ENCODE measurements at regions not wholly inside any gene's neighbourhood (a gene's known extent, or its start where the extent isn't known, plus 50 kb on each side); places are given as distances from the start of the nearest gene placed in this dataset.

DNA sequence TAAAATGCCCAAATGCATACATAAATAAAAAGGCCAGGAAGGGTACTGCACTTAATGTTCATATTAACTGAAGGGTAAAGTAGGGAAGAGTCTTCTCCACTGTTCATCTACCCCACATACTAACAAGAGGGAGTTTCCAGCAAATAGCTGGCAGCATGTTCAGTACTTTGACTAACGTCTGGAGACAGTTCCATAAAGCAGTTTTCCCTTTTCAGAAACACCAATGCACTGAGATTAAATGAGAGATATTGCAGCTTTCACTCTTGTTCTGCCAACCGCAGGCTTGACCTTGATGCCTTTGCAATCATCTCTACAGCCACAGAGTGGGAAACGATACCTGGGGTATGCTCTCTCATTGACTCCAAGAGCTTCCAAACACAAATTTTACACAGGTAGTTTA, 2123.1 kb upstream of the TENM3 start:
- no peak for DNase-seq (ENCODE audit: low read depth)

DNA sequence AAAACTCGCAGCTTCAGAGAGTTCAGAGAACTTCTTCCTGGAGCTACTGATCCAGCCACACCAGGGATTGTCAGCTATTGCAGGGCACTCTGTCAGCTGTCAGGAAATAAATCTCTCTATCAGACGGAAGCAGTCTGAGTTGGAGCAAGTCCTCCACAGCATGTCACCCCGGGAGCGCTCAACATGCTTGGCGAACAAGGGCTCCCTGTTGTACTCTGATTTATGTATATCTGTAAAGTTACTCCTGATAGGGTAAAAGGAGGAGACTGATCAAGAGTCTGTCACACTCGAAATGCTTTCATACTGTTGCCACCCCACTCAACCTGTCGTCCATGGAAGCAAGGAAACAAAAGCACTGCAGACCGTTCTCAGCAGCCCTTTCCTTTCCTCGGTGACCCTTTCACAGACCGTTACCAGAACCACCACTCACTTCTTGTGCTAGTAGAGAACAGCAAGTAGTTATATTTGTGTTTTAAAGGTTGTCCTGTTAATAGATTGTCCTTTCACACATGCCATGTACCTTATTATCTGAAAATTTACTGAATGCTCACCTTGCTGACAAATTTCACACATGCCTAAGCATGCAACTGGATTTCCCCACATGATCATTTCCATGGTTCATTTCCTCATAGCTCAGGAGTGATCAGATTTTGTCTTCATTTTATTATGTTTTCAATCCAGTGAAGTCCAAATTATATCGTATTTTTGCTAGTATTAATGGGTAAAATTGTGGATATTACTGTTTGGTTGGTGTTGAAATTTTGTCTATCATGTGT, 2108.9 kb upstream of the TENM3 start:
- no peak for DNase-seq (ENCODE audit: low read depth)

DNA sequence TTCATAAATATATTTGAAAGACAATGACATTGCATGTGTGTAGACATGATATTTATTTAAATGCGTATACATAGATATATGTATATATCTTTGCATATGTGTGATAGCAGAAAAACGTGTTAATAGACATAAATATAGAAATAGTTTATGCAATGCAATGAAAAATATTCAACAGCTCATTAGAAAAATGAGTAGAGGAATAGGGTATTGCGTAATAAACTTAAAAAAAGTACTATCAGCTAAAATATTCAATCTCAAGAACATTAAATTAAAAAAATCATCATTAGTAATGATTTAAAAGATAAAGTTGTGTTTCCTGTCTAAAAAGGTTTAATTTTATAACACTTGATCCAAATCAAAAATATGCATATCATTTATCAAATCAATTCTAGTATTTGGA, 2101.5 kb upstream of the TENM3 start:
- DNase-seq (ENCODE audit: low read depth) = no peak

DNA sequence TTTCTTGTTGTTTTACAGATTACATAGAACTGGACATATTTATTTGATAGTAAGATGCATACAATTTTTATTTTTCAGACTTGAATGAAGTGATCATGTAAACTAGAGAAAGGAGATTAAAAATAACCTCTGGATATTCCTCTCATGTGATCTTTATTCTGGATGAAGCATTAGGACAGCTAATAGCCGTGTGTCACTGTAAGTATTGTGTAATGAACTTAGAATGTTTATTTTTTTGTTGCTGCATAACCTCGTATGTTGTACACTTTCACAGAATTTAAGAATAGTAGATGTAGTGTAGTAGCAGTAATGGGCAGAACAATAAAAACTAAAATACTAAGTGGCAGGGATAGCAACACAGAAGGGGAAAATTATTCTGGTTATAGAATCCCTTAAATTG, 2094.5 kb upstream of the TENM3 start:
- no peak for DNase-seq (ENCODE audit: low read depth)

DNA sequence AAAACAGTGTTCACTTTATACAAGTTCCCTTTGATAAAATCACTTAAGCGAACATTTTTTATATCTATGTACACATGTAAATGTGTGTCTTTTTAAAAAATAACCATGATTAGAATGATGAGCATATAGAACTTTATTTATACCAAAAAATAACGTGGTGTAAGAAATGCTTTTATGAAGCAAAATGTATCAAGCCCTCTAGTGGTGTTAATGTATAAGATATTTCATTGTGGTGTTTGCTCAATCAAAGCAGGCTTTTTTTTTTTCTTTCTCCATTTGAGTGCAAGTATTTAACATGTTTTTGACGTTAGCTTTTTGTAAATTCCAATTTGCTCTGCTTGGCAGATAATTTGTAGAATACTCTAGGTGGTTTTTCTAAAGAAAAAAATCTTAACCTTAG, 2092.4 kb upstream of the TENM3 start:
- DNase-seq (ENCODE audit: low read depth) = no peak

DNA sequence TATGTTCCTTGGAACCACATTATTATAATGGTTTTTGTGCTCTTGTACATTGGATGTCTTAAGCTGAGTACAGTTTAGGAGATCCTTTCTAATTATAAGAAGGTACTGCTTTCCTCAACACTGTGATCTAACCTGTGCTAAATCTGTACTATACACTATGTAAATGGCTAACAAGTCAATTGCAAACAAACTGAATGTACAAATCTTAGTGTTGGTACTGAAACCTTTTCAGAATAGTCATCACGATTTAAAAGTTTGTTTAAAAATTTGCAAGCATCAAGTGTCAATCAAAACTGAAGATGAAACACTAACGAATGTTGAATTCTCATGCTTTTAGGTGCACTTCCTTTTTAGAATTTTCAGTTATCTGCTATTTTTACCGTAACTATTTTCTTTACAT, 2090.4 kb upstream of the TENM3 start:
- no peak for DNase-seq (ENCODE audit: low read depth)

DNA sequence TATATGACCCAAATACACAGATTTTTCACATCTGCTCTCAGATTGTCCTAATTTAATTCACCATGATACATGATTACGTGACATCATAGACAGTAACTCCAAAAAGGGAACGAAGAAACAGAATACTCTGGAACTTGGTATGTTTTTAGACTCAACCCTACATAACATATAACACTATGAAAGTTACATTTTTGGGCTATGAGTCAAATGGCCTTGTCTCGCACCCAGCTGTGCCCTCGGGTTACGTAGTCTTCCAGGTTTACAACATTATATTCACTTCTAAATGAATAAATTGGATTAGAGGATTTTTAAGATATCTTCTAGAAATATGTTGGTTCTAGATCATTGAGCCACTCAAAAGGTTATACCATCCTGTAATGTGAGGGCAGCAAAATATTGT, 2089.6 kb upstream of the TENM3 start:
- DNase-seq (ENCODE audit: low read depth) = no peak

DNA sequence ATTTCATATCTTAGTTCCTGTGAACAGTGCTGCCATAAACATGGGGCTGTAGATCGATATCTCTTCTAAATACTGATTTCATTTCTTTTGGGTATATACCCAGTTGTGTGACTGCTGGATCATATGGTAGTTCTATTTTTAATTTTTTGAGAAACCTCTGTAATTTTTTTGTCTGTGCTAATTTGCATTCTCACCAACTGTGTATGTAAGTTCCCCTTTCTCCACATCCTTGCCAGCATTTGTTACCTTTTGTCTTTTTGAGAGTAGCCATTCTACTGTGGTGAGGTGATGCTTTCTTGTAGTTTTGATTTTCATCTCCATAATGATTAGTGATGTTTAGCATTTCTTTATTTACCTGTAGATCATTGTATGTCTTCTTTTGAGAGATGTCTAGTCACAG, 2086.5 kb upstream of the TENM3 start:
- DNase-seq (ENCODE audit: low read depth) = no peak

DNA sequence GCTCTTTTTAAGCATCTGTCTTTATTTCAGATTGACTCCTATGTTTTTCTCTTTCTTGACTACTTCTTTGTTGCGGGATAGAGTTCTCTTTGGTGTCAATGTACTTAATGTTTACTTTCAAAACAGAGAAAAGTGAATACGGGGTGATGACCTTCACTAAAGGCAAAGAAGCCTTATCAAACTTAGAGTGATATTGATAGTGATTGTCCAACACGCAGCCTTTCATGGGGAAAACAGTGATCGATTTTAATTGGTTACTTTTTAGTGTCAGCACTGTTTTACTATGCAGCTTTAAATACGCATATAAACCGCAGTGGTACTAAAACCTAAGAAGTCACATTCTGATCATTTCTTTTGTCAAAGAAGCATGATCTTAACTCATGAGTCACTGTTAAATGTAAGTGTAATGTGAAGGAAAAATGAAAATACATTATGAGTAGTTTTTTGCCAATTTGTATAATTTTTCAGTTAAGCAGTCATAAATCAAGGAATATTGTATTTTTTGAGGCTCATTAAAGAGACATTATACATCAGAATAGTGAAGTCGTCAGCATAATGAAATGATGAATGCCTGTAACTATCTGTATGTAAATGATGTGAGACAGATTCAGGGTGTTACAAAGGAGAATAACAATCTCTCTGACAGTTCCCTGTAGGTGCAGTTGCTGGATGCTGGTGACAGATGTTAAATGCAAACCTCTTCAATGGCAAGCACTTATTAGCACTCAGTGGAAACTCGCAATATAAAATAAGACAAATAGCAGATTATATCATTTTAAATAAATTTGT, 2082.8 kb upstream of the TENM3 start:
- DNase-seq (ENCODE audit: low read depth) = no peak

DNA sequence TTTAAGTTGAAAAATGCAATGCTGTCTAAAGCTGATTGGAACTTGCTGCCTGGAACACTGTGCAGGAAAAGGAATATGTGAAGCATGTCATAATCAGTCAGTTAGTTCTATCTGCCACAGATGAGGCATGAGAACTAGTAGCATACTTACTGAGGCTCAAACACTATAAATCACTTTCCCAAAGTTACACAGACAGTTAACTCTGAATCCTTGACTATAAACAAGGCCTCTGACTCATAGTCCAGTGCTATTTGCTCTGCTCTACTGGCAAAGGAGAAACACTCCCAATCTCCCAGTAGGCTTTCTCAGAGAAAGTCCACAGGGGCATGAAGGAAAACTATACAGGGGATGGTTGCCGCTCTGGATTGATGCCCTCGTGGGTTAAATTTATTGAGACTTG, 2078.4 kb upstream of the TENM3 start:
- DNase-seq (ENCODE audit: low read depth) = no peak

DNA sequence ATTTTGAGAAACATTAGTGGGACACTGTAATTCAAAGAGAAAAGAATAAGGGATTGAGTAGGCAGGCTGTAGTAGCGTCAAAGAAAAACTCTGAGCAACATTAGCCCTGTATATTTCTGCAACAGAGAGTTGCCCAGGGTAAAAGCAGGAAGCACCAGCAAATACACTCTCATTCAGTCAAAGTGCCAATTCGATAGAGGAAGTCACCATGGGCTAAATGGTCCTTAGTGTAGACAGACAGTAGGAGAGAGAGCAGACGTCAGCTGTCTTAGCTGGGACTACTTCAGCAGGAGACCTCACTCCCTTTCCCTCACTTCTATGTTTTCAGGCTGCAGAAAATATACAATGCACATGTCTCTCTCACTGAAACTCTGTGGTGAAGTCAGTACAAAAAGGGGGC, 2073.8 kb upstream of the TENM3 start:
- no peak for DNase-seq (ENCODE audit: low read depth)

DNA sequence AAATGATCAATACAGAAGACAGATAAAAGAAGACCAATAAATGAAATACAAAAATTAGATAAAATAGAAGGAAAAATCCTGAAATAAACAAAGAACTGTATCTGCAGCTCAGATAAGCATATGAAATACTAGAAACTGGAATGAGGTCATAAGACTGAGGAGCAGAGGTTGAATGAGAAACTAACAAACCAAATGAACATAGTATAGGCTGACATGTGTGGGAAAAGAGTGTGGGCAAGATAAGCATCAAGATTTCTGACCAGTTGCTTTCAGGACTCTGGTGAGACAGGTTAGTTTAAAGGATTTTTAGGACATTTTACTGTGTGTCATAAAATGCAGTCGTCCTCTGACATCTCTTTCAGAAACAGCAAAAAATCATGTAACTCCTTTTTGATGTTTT, 2073.2 kb upstream of the TENM3 start:
- DNase-seq (ENCODE audit: low read depth) = no peak

DNA sequence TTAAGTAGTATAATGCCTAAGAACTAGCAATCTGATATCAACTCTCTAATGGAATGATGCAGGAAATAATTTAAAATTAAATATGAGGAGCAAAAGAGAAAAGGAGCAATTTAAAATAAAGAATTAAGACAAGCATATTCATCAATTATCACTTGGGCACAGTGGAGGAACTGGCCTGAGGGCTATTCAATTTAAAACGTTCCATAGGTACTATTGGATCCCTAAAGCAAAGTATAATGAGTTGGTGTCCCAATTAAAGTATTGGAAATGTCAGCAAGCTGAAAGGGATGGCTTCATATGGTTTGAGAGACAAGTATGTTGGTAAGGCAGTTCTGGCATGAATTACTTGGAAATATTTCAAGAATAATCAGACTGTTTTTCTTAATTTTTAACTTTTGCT, 2064.1 kb upstream of the TENM3 start:
- no peak for DNase-seq (ENCODE audit: low read depth)

DNA sequence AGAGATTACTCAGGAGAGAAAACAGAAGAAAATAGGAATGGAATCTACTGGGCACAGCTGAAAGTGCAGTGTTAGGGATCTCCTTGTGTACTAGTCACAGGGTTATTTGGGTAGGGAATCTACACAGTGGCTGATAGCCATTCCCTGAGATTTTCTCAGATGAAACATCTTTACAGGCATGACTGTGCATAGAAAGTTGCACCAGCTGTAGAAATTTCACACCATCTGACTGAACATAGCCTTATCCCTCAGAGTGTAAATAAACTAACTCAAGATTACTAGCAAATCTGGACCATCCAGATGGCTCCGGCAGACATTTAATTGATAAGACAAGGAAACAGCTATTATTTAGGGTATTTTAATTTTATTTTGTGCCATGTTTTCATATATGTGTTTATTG, 2053.5 kb upstream of the TENM3 start:
- DNase-seq (ENCODE audit: low read depth) = no peak

DNA sequence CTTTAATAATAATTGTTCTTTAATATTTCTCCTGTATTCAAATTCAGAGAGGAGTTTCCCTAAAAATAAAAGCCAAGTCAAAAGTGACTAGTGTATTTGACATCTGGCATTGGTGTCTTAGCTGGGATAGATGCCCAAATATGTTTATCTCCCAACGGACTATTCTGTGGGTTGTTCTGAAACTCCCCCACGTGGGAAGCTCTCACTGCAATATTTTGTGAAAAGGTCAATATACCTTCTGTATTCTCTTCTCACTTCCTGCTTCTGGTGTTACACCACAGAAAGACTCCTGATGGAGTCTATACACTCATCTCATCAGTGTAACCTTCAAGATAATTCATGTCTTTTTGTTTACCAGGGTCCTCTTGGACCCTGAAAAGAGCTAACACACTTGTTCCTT, 2052.8 kb upstream of the TENM3 start:
- no peak for DNase-seq (ENCODE audit: low read depth)

DNA sequence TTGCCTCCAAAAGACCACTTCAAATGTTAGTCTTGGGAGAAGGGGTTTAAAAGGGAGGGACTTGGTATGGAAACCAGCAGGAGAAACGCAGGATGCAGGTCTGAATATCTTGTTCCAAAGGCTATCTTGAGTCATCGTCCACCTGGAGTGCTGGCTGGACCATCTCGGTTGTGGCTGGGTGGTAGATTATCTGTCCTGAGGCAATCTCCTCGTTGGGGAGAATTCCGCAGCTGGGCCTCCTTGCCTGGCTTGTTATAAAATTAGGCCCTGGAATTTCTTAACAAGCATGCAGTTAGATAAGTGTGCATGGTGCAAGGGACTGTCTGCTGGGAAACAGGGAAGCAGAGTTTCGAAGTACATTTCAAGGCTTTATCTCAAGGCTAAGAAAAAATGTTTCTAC, 2045.7 kb upstream of the TENM3 start:
- no peak for DNase-seq (ENCODE audit: low read depth)

DNA sequence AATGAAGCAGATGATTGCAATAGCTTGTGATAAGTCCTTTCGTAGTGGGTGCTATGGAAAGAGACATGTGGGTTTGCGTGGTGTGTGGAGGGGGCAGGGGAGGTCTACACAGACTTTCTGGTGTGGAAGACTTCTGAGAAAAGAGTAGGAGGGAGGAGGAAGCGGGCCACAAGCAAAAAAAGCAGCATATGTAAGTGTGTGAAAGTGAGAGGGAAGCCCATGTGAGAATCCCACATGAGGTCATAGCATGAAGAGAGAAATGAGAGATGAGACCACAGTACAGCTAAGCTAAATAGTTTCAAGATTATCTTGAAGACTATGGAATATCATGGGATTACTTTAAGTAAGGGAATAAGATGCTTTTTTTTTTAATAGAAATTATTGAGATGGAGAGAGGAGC, 2039.9 kb upstream of the TENM3 start:
- DNase-seq (ENCODE audit: low read depth) = no peak

DNA sequence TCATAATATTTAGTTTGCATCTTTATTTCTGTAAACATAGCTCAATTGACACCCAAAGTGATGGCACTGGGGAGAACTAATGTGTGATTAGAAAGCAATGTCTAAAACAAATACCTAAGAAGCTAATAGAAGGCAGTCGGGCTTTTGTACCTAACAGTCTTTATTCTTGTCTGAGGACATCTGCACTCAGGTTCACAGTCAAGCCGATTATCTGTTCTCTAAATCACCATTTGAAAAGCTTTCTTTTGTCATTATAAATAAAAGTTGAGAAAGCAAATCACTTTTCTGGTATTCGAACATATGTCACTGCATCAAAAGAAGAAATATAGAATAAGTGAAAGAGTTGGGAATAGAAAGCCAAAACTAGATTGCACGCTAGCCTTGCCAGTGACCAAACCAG, 2037.9 kb upstream of the TENM3 start:
- DNase-seq (ENCODE audit: low read depth) = no peak

DNA sequence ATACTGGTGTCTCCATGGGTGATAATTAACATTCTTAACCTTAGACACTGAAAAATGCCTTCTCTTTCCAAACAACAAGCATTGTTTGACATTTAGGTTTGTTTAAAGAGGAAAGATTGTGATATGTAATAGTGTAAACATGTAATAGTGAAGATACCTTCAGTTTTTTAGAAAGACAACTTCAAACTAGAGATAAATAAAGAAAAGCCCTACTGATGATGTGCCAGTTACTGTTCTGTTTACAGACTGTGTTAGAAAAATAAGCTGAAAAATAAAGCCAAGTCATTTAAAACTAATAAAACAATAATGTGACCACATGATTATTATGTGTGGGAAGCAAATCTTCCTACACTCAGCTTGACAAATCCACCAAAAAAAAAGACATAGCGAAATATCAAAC, 2035.3 kb upstream of the TENM3 start:
- DNase-seq (ENCODE audit: low read depth) = no peak

DNA sequence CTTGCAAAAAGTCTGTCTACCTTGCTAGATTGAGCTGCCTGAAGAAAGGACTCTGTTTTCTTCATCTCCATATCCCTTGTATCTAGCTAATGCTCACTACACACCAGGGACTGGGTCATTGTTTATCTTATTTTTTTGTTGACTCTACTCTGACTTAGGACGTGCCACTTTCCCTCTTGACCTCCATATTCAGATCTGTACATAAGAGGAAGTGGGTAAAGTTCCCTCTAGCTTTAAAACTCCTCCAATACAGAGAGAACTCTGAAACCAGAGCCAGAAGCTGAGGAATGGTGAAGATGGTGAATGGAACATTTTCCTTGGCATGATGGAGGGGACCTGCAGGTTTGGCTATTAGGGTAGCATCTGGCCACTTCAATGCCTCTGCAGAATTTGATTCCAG, 2026.1 kb upstream of the TENM3 start:
- no peak for DNase-seq (ENCODE audit: low read depth)

DNA sequence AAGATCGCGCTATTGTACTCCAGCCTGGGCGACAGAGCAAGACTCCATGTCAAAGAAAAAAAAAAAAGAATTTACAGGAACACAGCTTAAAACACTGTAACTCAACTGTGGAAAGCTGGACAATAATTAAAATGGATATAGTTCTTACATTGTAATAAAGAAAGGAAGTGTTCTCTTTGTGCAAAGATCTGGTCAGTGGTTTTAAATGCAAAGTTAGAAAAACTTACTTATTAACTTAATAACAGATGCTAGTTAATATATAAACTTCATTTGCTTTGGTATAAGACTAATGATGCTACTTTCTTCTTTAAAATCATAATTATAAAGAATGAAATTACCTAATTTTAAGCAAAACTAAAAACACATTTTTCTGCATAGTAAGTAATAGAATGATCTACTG, 2024.1 kb upstream of the TENM3 start:
- no peak for DNase-seq (ENCODE audit: low read depth)

DNA sequence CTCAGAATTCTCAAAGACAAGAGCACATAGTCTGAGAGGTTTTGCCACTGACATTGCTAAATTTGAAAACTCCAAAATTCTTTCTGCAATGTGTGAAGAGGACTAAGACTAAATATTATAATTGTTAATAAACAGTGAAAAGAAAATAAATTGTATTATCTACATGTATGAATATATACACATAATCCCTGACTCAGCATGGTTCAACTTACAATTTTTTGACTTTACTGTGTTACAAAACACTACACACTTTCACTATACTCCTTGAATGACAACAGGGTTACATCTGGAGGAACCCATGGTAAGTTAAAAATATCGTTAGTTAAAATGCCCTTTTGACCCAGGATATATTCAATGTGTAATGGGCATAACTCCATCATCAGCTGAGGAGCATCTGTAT, 2017.2 kb upstream of the TENM3 start:
- DNase-seq (ENCODE audit: low read depth) = no peak

DNA sequence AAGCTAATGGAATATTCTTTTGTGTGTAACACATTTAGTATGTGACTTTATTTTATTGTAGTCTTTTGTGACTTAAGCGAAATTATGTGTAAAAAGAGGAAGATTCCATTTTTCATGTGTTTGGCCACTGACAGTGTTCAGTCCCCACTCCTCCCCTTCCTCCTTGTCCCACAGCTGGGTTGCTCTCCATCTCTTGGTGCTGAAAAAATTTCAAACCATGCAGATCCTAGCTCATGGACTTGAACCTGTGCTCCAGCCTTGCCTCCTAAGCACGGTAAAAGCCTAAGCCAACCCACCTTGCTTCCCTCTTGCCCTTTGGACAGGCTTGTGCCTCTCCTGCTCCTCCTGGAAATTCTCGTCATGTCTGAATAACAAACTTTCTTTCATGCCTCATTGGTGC, 2008.5 kb upstream of the TENM3 start:
- no peak for DNase-seq (ENCODE audit: low read depth)

DNA sequence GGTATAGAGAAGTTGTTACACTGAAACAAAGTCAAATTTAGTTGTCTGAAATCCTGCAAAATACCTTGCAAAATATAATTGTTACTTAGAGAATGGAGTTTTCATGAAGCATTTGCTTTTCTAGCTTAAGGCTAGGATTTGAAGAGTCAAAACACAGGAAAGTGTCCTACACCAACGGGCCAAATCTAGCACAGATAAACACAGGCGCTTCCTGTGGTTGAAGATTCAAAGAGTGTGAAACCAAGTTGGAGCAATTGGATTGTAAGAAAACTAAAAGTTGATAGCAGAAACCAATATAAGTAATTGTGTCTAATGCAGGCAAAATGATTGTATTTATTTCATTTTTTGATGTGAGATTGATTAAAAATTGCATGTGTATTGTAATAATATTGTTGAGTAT, 2002.5 kb upstream of the TENM3 start:
- DNase-seq (ENCODE audit: low read depth) = no peak
